GM15510 (cell line): ENCODE measurements at regions not wholly inside any gene's neighbourhood (a gene's known extent, or its start where the extent isn't known, plus 50 kb on each side); places are given as distances from the start of the nearest gene placed in this dataset.

Experiments
- POLR2A ChIP-seq: IDR thresholded peaks from 3 replicates; pipeline ENCODE4 v1.6.1; 2011; ENCODE audit warnings: borderline replicate concordance; ENCODE audit not compliant: insufficient read length; ENCODE audit errors: extremely low read depth

GRCh38 chr17:72502371-72503341 is 381.8 kb downstream of the SOX9 start:
- no peak for TF ChIP-seq POLR2A

GRCh38 chr17:72503556-72503955 is 382.7 kb downstream of the SOX9 start:
- TF ChIP-seq POLR2A, result no peak

- no peak for TF ChIP-seq POLR2A
Measured at GRCh38 chr17:72504783-72505182, 384.0 kb downstream of the SOX9 start.

- no peak for TF ChIP-seq POLR2A
Measured at GRCh38 chr17:72506773-72507172, 386.0 kb downstream of the SOX9 start.

GRCh38 chr17:72507370-72507769 is 386.6 kb downstream of the SOX9 start:
- TF ChIP-seq POLR2A, result no peak

GRCh38 chr17:72510351-72511016 is 389.7 kb downstream of the SOX9 start:
- TF ChIP-seq POLR2A, result no peak

GRCh38 chr17:72511242-72511641 is 390.4 kb downstream of the SOX9 start:
- no peak for TF ChIP-seq POLR2A

- TF ChIP-seq POLR2A, result no peak
Measured at GRCh38 chr17:72511874-72512273, 391.1 kb downstream of the SOX9 start.

GRCh38 chr17:72512649-72513556 is 392.1 kb downstream of the SOX9 start:
- TF ChIP-seq POLR2A, result no peak

- no peak for TF ChIP-seq POLR2A
Measured at GRCh38 chr17:72514321-72514861, 393.6 kb downstream of the SOX9 start.

GRCh38 chr17:72514891-72515290 is 394.1 kb downstream of the SOX9 start:
- TF ChIP-seq POLR2A, result no peak

GRCh38 chr17:72515291-72516065 is 394.7 kb downstream of the SOX9 start:
- TF ChIP-seq POLR2A, result no peak

GRCh38 chr17:72516772-72517399 is 396.1 kb downstream of the SOX9 start:
- TF ChIP-seq POLR2A, result no peak
